Neural cell (in vitro differentiated cells): ENCODE measurements at regions not wholly inside any gene's neighbourhood (a gene's known extent, or its start where the extent isn't known, plus 50 kb on each side); places are given as distances from the start of the nearest gene placed in this dataset.
"Not testable (repeated sequence)": the region's sequence is repeated elsewhere in the genome, so short reads cannot be mapped to it uniquely, and the experiment has no call there.

ENCODE experiments used
- H2AFZ ChIP-seq: fragments of 200-600, 300-800 bp; sonication (generic), shearing (Covaris generic); 2 replicates; pipeline ENCODE4 v1.6.0; 2014; ENCODE audit warnings: low read depth, mild to moderate bottlenecking, antibody characterized with exemption, low read length, moderate library complexity
- H3F3A ChIP-seq: fragments of 200-600 bp; shearing (Covaris generic); 2 replicates; pipeline ENCODE4 v1.6.1; 2016; ENCODE audit warnings: mild to moderate bottlenecking, moderate library complexity, mixed read lengths, antibody characterized with exemption, low read length; ENCODE audit not compliant: insufficient read depth, poor library complexity, severe bottlenecking
- H3K27ac ChIP-seq: fragments of 200-600, 300-800 bp; sonication (generic), shearing (Covaris generic); 2 replicates; pipeline ENCODE4 v1.5.1; 2014; ENCODE audit warnings: mild to moderate bottlenecking, low read length, moderate library complexity
- H3K27me3 ChIP-seq: fragments of 300-800, 200-600 bp; sonication (generic), shearing (Covaris generic); 2 replicates; pipeline ENCODE4 v1.6.0; 2014; ENCODE audit warnings: mild to moderate bottlenecking, low read depth, low read length, moderate library complexity; ENCODE audit not compliant: insufficient read depth
- H3K36me3 ChIP-seq: fragments of 300-800, 200-600 bp; sonication (generic), shearing (Covaris generic); 2 replicates; pipeline ENCODE4 v1.5.1; 2014; ENCODE audit warnings: mild to moderate bottlenecking, antibody characterized with exemption, low read length, moderate library complexity; ENCODE audit not compliant: insufficient read depth
- H3K4me2 ChIP-seq: fragments of 300-800, 200-600 bp; sonication (generic), shearing (Covaris generic); 2 replicates; pipeline ENCODE4 v1.6.0; 2014; ENCODE audit warnings: mild to moderate bottlenecking, low read length
- H3K4me3 ChIP-seq: fragments of 300-800, 200-600 bp; sonication (generic), shearing (Covaris generic); 2 replicates; pipeline ENCODE4 v1.5.1; 2014; ENCODE audit warnings: mild to moderate bottlenecking, low read length, moderate library complexity
- H3K79me2 ChIP-seq: fragments of 200-600 bp; shearing (Covaris generic); replicated peaks from 2 replicates; pipeline ENCODE4 v1.6.0; 2014; ENCODE audit warnings: mild to moderate bottlenecking, low read length, moderate library complexity; ENCODE audit not compliant: insufficient read depth
- H3K9ac ChIP-seq: fragments of 300-800, 200-600 bp; sonication (generic), shearing (Covaris generic); 2 replicates; pipeline ENCODE4 v1.6.1; 2016; ENCODE audit warnings: mild to moderate bottlenecking, low read length, mixed read lengths
- H3K9me2 ChIP-seq: fragments of 200-600 bp; shearing (Covaris generic); 2 replicates; pipeline ENCODE4 v1.6.1; 2016; ENCODE audit warnings: mild to moderate bottlenecking, low read length, mixed read lengths; ENCODE audit not compliant: insufficient read depth
- H3K9me3 ChIP-seq: fragments of 200-600, 300-800 bp; sonication (generic), shearing (Covaris generic); 2 replicates; pipeline ENCODE4 v1.6.1; 2016; ENCODE audit warnings: mild to moderate bottlenecking, mixed run types, low read length, moderate library complexity, mixed read lengths
- H4K20me1 ChIP-seq: fragments of 200-600 bp; shearing (Covaris generic); 2 replicates; pipeline ENCODE4 v1.6.1; 2016; ENCODE audit warnings: mild to moderate bottlenecking, mixed run types; ENCODE audit not compliant: insufficient read depth
- EP300 ChIP-seq: fragments of 450-650 bp; conservative IDR thresholded peaks from 2 replicates; pipeline ENCODE4 v1.6.1; 2014; ENCODE audit warnings: antibody characterized with exemption, mild to moderate bottlenecking, moderate library complexity; ENCODE audit not compliant: poor library complexity, severe bottlenecking
- EZH2 ChIP-seq: fragments of 200-600, 300-800 bp; shearing (Covaris generic), sonication (generic); IDR thresholded peaks from 2 replicates; pipeline ENCODE4 v1.6.1; 2014; ENCODE audit warnings: antibody characterized with exemption, low read length, borderline replicate concordance, mild to moderate bottlenecking; ENCODE audit not compliant: insufficient read depth, poor library complexity, severe bottlenecking
- MXI1 ChIP-seq: fragments of 450-650 bp; conservative IDR thresholded peaks from 2 replicates; pipeline ENCODE4 v1.6.1; 2014; ENCODE audit warnings: antibody characterized with exemption, mild to moderate bottlenecking; ENCODE audit not compliant: poor library complexity, severe bottlenecking
- POLR2AphosphoS5 ChIP-seq: IDR thresholded peaks from 2 replicates; pipeline ENCODE4 v1.6.1; 2012
- RAD21 ChIP-seq: fragments of 450-650 bp; conservative IDR thresholded peaks from 2 replicates; pipeline ENCODE4 v1.6.1; 2014; ENCODE audit warnings: antibody characterized with exemption, mild to moderate bottlenecking, moderate library complexity
- SMC3 ChIP-seq: fragments of 450-650 bp; conservative IDR thresholded peaks from 2 replicates; pipeline ENCODE4 v1.6.1; 2014; ENCODE audit warnings: antibody characterized with exemption, mild to moderate bottlenecking, moderate library complexity; ENCODE audit not compliant: poor library complexity
- TAF1 ChIP-seq: IDR thresholded peaks from 2 replicates; pipeline ENCODE4 v1.6.1; 2012; ENCODE audit warnings: low read depth
- TF ChIP-seq, protein P1 (sequence below): IDR thresholded peaks from 2 replicates; pipeline ENCODE4 v1.6.1; 2012; ENCODE audit warnings: borderline replicate concordance
- TF ChIP-seq, protein P2 (sequence below): fragments of 450-650 bp; IDR thresholded peaks from 2 replicates; pipeline ENCODE4 v1.5.1; 2014; ENCODE audit warnings: antibody characterized with exemption, mild to moderate bottlenecking, moderate library complexity; ENCODE audit not compliant: poor library complexity, severe bottlenecking

DNA sequence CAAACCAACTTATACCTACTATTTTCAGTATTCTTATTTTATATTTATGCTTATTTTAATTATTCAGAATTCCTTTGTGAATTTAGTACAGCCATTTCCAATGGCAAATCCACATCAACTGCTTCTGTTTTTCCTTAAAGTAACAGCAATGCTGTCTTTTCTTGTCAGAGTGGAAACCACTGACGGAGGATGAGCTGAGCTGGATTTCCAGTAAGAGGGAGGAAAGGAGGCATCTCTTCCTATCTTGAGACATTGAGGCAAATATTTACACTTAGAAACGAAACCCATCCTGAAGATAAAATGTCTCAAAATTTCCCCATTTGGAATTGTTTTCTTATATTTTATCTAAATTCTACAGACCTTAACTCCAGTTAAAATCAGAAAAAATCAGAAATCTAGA, 66.1 kb upstream of the SLC44A3 start:
- H3K9ac ChIP-seq = no peak overlapping the region
- TF ChIP-seq, protein P1, sequence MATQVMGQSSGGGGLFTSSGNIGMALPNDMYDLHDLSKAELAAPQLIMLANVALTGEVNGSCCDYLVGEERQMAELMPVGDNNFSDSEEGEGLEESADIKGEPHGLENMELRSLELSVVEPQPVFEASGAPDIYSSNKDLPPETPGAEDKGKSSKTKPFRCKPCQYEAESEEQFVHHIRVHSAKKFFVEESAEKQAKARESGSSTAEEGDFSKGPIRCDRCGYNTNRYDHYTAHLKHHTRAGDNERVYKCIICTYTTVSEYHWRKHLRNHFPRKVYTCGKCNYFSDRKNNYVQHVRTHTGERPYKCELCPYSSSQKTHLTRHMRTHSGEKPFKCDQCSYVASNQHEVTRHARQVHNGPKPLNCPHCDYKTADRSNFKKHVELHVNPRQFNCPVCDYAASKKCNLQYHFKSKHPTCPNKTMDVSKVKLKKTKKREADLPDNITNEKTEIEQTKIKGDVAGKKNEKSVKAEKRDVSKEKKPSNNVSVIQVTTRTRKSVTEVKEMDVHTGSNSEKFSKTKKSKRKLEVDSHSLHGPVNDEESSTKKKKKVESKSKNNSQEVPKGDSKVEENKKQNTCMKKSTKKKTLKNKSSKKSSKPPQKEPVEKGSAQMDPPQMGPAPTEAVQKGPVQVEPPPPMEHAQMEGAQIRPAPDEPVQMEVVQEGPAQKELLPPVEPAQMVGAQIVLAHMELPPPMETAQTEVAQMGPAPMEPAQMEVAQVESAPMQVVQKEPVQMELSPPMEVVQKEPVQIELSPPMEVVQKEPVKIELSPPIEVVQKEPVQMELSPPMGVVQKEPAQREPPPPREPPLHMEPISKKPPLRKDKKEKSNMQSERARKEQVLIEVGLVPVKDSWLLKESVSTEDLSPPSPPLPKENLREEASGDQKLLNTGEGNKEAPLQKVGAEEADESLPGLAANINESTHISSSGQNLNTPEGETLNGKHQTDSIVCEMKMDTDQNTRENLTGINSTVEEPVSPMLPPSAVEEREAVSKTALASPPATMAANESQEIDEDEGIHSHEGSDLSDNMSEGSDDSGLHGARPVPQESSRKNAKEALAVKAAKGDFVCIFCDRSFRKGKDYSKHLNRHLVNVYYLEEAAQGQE = no peak
- no peaks in the 10 kb centered on the region for H4K20me1 ChIP-seq
- no peak overlapping the region for H2AFZ ChIP-seq
- no peaks in the 10 kb centered on the region for H3F3A ChIP-seq
- H3K4me2 ChIP-seq = no peak overlapping the region
- no peaks in the 10 kb centered on the region for H3K79me2 ChIP-seq
- H3K9me2 ChIP-seq = no peaks in the 10 kb centered on the region
- no peaks in the 10 kb centered on the region for H3K36me3 ChIP-seq
- no peaks in the 10 kb centered on the region for H3K9me3 ChIP-seq
- H3K27ac ChIP-seq = no peak overlapping the region
- no peak overlapping the region for H3K4me3 ChIP-seq
- no peaks in the 10 kb centered on the region for H3K27me3 ChIP-seq

DNA sequence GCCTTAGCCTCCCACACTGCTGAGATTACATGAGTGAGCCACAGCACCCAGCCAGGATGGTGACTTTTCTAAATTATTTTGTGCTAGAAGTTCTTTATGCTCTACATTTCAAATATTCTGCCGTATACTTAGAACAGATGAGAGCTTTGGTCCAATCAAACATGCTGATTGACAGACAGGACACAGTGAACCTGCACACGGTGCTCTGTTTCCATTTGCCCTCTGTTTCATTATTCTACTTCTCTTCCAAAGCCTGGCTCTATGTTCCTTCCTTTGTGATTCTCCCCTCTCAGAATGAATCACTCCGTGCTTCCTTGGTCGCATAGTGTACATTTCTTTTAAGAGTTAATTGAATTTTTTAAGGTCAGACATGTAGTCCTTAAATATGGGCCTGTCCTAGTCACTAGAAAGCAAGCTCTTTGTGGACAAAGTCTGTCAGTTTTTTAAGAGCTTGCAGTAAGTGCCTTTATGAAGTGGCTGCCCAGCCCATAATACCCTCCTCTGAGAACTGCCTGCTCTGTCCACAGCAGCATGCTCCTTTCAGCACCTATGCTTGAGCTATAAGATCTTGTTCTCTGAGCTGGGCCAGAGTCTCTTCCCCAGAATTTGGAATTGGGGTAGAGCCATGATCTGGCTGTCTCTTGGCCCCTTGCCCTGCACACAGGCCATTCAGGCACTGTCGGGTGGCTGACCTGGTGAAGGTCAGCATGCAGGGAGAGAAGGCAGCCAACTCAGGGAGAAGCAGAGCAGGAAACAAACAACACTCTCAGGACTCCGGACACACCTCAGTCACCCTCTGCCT, 66.8 kb upstream of the SLC44A3 start:
- Histone ChIP-seq H3K27me3 (no peaks in the 10 kb centered on the region), H3K27ac (no peak overlapping the region), H3K4me2 (no peak overlapping the region), H3K4me3 (no peak overlapping the region), H3K79me2 (no peaks in the 10 kb centered on the region), H3K9me3 (no peaks in the 10 kb centered on the region), H2AFZ (no peak overlapping the region), H3K9ac (no peak overlapping the region), H4K20me1 (no peaks in the 10 kb centered on the region), H3K36me3 (no peaks in the 10 kb centered on the region), H3F3A (no peaks in the 10 kb centered on the region), H3K9me2 (no peaks in the 10 kb centered on the region)
- TF ChIP-seq RAD21 (no peak), EZH2 (no peak), POLR2AphosphoS5 (no peak), MXI1 (no peak), TAF1 (no peak), SMC3 (no peak), EP300 (no peak)
- TF ChIP-seq, protein P1 = no peak
- TF ChIP-seq, protein P2, sequence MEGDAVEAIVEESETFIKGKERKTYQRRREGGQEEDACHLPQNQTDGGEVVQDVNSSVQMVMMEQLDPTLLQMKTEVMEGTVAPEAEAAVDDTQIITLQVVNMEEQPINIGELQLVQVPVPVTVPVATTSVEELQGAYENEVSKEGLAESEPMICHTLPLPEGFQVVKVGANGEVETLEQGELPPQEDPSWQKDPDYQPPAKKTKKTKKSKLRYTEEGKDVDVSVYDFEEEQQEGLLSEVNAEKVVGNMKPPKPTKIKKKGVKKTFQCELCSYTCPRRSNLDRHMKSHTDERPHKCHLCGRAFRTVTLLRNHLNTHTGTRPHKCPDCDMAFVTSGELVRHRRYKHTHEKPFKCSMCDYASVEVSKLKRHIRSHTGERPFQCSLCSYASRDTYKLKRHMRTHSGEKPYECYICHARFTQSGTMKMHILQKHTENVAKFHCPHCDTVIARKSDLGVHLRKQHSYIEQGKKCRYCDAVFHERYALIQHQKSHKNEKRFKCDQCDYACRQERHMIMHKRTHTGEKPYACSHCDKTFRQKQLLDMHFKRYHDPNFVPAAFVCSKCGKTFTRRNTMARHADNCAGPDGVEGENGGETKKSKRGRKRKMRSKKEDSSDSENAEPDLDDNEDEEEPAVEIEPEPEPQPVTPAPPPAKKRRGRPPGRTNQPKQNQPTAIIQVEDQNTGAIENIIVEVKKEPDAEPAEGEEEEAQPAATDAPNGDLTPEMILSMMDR = no peak

DNA sequence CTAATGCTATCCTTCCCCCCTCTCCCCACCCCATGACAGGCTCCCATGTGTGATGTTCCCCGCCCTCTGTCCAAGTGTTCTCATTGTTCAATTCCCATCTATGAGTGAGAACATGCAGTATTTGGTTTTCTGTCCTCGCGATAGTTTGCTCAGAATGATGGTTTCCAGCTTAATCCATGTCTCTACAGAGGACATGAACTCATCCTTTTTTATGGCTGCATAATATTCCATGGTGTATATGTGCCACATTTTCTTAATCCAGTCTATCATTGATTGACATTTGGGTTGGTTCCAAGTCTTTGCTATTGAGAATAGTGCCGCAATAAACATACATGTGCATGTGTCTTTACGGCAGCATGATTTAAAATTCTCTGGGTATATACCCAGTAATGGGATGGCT, 68.7 kb upstream of the SLC44A3 start:
- not testable (repeated sequence) for H4K20me1 ChIP-seq, H3K36me3 ChIP-seq, H3K79me2 ChIP-seq, H3F3A ChIP-seq, H3K9ac ChIP-seq, H3K9me2 ChIP-seq, H3K4me2 ChIP-seq, H2AFZ ChIP-seq, H3K4me3 ChIP-seq, H3K27ac ChIP-seq, H3K9me3 ChIP-seq, H3K27me3 ChIP-seq
